Smooth muscle cell (in vitro differentiated cells): ENCODE measurements at regions not wholly inside any gene's neighbourhood (a gene's known extent, or its start where the extent isn't known, plus 50 kb on each side); places are given as distances from the start of the nearest gene placed in this dataset.

Experiments used
- DNase-seq: peaks from one replicate; lab custom pipeline; 2025; ENCODE audit not compliant: unreplicated experiment; lab: John Stamatoyannopoulos, UW
- H2AFZ ChIP-seq: fragments of 200-600 bp; sonication (generic); 2 replicates; pipeline ENCODE4 v1.6.0; 2016; ENCODE audit warnings: antibody characterized with exemption, low read depth, mild to moderate bottlenecking
- H3F3A ChIP-seq: fragments of 200-600 bp; sonication (generic); 2 replicates; pipeline ENCODE4 v1.6.0; 2017; ENCODE audit warnings: antibody characterized with exemption, low read depth
- H3K27ac ChIP-seq: fragments of 200-600 bp; sonication (generic); 2 replicates; pipeline ENCODE4 v1.5.1; 2016; ENCODE audit warnings: low read depth, mild to moderate bottlenecking
- H3K27me3 ChIP-seq: fragments of 200-600 bp; sonication (generic); 2 replicates; pipeline ENCODE4 v1.6.1; 2016; ENCODE audit warnings: low read depth, mild to moderate bottlenecking
- H3K36me3 ChIP-seq: fragments of 200-600 bp; sonication (generic); 2 replicates; pipeline ENCODE4 v1.5.1; 2016; ENCODE audit warnings: low read depth
- H3K4me1 ChIP-seq: fragments of 200-600 bp; sonication (generic); 2 replicates; pipeline ENCODE4 v1.5.1; 2016; ENCODE audit warnings: low read depth
- H3K4me2 ChIP-seq: fragments of 200-600 bp; sonication (generic); 2 replicates; pipeline ENCODE4 v1.6.0; 2016; ENCODE audit warnings: mild to moderate bottlenecking
- H3K4me3 ChIP-seq: fragments of 200-600 bp; sonication (generic); 2 replicates; pipeline ENCODE4 v1.5.1; 2016; ENCODE audit warnings: mild to moderate bottlenecking
- H3K79me2 ChIP-seq: fragments of 200-600 bp; sonication (generic); 2 replicates; pipeline ENCODE4 v1.6.0; 2016; ENCODE audit warnings: low read depth, mild to moderate bottlenecking
- H3K9ac ChIP-seq: fragments of 200-600 bp; sonication (generic); 2 replicates; pipeline ENCODE4 v1.6.0; 2016; ENCODE audit warnings: low read depth
- H3K9me3 ChIP-seq: fragments of 200-600 bp; sonication (generic); replicated peaks from 2 replicates; pipeline ENCODE4 v1.5.1; 2016; ENCODE audit warnings: low read depth
- H4K20me1 ChIP-seq: fragments of 200-600 bp; sonication (generic); 2 replicates; pipeline ENCODE4 v1.6.0; 2016; ENCODE audit warnings: low read depth
- CTCF ChIP-seq: fragments of 200-600 bp; sonication (generic); IDR thresholded peaks from 2 replicates; pipeline ENCODE4 v1.5.1; 2017; ENCODE audit warnings: borderline replicate concordance, mild to moderate bottlenecking, antibody characterized with exemption; ENCODE audit not compliant: insufficient read depth, poor library complexity, severe bottlenecking
- WGBS: methylation state at CpG from one replicate; pipeline ENCODE4 v1.1.7; 2016; ENCODE audit warnings: low lambda C conversion rate; 5-methylcytosine and 5-hydroxymethylcytosine counted together

- Histone ChIP-seq H3K4me3 (no peak overlapping the region), H3K27me3 (no peaks in the 10 kb centered on the region), H3K9ac (no peak overlapping the region), H3F3A (no peaks in the 10 kb centered on the region), H4K20me1 (no peaks in the 10 kb centered on the region), H2AFZ (no peak overlapping the region), H3K79me2 (no peaks in the 10 kb centered on the region), H3K36me3 (no peaks in the 10 kb centered on the region), H3K4me1 (no peaks in the 10 kb centered on the region), H3K4me2 (no peak overlapping the region), H3K27ac (no peak overlapping the region), H3K9me3 (no peaks in the 10 kb centered on the region)
- 94% methylated on average over 2 of the region's 2 CpGs for WGBS
- no peak for DNase-seq
- no peak for TF ChIP-seq CTCF
Measured at GRCh38 chr12:87925021-87925420, 104.2 kb downstream of the C12orf50 start.

GRCh38 chr12:87924149-87924548 is 105.1 kb downstream of the C12orf50 start:
- Histone ChIP-seq H3K9ac (no peak overlapping the region), H3K4me1 (no peaks in the 10 kb centered on the region), H2AFZ (no peak overlapping the region), H3K36me3 (no peaks in the 10 kb centered on the region), H3K27me3 (no peaks in the 10 kb centered on the region), H3K9me3 (no peaks in the 10 kb centered on the region), H3K27ac (no peak overlapping the region), H3K4me2 (no peak overlapping the region), H3K4me3 (no peak overlapping the region), H3K79me2 (no peaks in the 10 kb centered on the region), H3F3A (no peaks in the 10 kb centered on the region), H4K20me1 (no peaks in the 10 kb centered on the region)
- TF ChIP-seq CTCF, result no peak
- no peak for DNase-seq

DNA sequence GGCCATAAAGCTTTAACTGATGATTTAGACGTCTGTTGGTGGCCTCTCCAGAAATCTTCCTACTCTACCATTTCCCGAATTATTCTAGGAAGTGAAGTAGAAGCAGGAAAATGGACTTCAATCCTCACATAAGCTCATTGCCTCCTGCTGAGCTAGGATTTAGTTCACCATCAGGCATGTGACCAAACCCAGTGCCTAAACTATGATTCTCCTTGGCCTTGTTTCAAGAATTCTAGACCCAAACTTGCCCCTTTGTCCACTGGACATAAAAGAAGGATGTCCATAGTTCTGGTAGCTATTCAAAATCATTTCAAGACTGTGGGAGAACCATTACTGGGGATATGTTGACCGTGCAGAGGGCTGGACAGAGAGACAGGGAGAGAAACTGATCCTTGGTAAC is 105.8 kb downstream of the C12orf50 start:
- WGBS, result 89% methylated on average over 3 of the region's 3 CpGs
- Histone ChIP-seq H3K27ac (no peak overlapping the region), H3K36me3 (no peaks in the 10 kb centered on the region), H3K4me2 (no peak overlapping the region), H3K9me3 (no peaks in the 10 kb centered on the region), H3K9ac (no peak overlapping the region), H4K20me1 (no peaks in the 10 kb centered on the region), H3K4me3 (no peak overlapping the region), H2AFZ (no peak overlapping the region), H3K79me2 (no peaks in the 10 kb centered on the region), H3F3A (no peaks in the 10 kb centered on the region), H3K4me1 (no peaks in the 10 kb centered on the region), H3K27me3 (no peaks in the 10 kb centered on the region)
- no peak for DNase-seq
- no peak for TF ChIP-seq CTCF

- Histone ChIP-seq H3F3A (no peaks in the 10 kb centered on the region), H3K36me3 (no peaks in the 10 kb centered on the region), H3K79me2 (no peaks in the 10 kb centered on the region), H3K9ac (no peak overlapping the region), H3K27me3 (no peaks in the 10 kb centered on the region), H3K9me3 (no peaks in the 10 kb centered on the region), H3K27ac (no peak overlapping the region), H3K4me3 (no peak overlapping the region), H3K4me2 (no peak overlapping the region), H4K20me1 (no peaks in the 10 kb centered on the region), H3K4me1 (no peaks in the 10 kb centered on the region), H2AFZ (no peak overlapping the region)
- DNase-seq, result no peak
- 81% methylated on average over 2 of the region's 2 CpGs for WGBS
- no peak for TF ChIP-seq CTCF
Measured at GRCh38 chr12:87922736-87923135, 106.5 kb downstream of the C12orf50 start.
